GM06990 (cell line): ENCODE measurements at regions not wholly inside any gene's neighbourhood (a gene's known extent, or its start where the extent isn't known, plus 50 kb on each side); places are given as distances from the start of the nearest gene placed in this dataset.

Source experiments
- DNase-seq: peaks from one replicate; pipeline ENCODE4 v3.0.0-alpha.2; 2011; ENCODE audit not compliant: insufficient read length; ENCODE audit errors: extremely low read depth
- H3K27me3 ChIP-seq: replicated peaks from 2 replicates; pipeline ENCODE4 v1.6.0; 2011; ENCODE audit warnings: low read length; ENCODE audit not compliant: control insufficient read depth, insufficient read depth
- H3K36me3 ChIP-seq: 2 replicates; pipeline ENCODE4 v1.5.1; 2011; ENCODE audit warnings: low read length; ENCODE audit not compliant: control insufficient read depth, insufficient read depth
- H3K4me3 ChIP-seq: replicated peaks from 2 replicates; pipeline ENCODE4 v1.5.1; 2011; ENCODE audit warnings: low read depth, mild to moderate bottlenecking, control low read depth, low read length
- TF ChIP-seq, protein P1 (sequence below): IDR thresholded peaks from 2 replicates; pipeline ENCODE4 v1.5.1; 2011; ENCODE audit warnings: low read length, control low read depth, mild to moderate bottlenecking, inconsistent platforms; ENCODE audit not compliant: insufficient read depth, poor library complexity, severe bottlenecking

DNA sequence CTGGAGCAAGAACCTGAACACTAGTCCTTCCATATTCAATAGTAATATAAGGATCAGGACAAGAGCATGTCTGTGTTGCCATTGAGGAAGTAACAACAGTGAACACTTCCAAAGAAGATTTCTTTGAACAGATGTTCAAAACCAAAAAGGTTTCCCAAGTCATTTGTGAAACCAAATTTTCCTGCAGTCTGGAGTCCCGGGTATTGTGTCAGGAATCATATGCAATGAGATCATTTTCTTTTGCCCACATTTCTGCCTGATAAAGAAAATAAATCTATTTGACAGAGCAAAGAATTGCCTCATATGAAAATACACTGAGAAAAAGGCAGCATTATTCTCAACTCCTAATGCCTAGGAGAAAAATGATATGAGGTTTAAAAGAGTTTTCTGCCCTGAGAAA is 151.7 kb downstream of the SNX18 start:
- Histone ChIP-seq H3K4me3 (no peak overlapping the region), H3K27me3 (no peaks in the 10 kb centered on the region), H3K36me3 (no peaks in the 10 kb centered on the region)
- DNase-seq = no peak
- TF ChIP-seq, protein P1, sequence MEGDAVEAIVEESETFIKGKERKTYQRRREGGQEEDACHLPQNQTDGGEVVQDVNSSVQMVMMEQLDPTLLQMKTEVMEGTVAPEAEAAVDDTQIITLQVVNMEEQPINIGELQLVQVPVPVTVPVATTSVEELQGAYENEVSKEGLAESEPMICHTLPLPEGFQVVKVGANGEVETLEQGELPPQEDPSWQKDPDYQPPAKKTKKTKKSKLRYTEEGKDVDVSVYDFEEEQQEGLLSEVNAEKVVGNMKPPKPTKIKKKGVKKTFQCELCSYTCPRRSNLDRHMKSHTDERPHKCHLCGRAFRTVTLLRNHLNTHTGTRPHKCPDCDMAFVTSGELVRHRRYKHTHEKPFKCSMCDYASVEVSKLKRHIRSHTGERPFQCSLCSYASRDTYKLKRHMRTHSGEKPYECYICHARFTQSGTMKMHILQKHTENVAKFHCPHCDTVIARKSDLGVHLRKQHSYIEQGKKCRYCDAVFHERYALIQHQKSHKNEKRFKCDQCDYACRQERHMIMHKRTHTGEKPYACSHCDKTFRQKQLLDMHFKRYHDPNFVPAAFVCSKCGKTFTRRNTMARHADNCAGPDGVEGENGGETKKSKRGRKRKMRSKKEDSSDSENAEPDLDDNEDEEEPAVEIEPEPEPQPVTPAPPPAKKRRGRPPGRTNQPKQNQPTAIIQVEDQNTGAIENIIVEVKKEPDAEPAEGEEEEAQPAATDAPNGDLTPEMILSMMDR = no peak

DNA sequence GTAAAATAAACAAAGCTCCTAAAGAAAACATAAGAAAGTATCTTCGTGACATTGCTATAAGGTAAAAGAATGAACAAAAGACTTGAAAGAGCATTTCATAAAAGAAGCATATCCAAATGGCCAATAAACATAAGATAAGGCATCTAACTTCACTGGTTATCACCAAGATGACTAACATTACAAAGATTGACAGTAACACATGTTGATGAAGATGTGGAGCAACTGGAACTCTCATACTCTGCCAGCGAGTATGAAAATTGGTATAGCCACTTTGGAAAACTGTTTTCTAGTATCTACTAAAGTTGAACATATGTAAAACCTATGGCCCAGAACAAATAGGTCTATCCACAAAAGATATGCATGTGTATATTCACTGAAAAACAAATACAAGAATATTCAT is 150.5 kb downstream of the SNX18 start:
- H3K4me3 ChIP-seq = no peak overlapping the region
- DNase-seq = no peak
- H3K27me3 ChIP-seq = no peaks in the 10 kb centered on the region
- H3K36me3 ChIP-seq = no peaks in the 10 kb centered on the region
- TF ChIP-seq, protein P1 = no peak

DNA sequence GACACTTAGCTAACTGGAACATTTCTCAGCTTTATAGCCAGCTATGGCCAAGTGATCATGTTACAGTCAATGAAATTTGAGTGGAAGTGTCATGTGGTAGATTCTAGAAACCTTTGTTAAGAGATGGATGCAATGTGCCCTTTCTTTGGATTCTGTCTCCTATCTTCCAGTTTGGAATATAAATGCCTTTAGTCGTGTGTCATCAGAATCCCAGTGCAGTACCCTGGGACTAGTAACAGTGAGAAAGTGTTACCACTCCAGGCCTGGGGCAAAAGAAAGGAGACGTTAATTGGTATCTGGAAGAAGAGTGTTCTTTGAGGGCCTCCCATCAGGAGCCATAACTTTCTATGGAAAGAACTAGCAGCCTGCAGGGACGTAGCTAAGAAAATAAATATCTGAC is 149.6 kb downstream of the SNX18 start:
- Histone ChIP-seq H3K4me3 (no peak overlapping the region), H3K27me3 (no peaks in the 10 kb centered on the region), H3K36me3 (no peaks in the 10 kb centered on the region)
- TF ChIP-seq, protein P1 = no peak
- no peak for DNase-seq

DNA sequence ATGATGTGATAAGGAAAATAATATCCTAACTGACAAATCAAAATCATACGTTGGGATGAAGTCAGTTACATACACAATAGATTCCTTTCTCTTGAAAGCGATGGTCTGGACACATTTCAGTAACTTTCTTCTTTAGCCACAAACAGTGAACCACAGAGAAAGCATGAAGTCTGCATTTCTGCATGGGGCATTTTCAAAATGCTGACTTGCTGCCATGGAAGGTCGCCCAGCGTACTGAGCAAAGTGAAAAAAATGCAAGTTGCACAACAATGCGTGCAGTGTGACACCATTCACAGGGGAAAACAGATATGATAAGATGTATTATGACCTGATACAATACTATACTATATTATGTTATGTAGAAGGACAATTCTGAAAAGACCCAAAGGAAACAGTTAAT is 146.3 kb downstream of the SNX18 start:
- TF ChIP-seq, protein P1 = no peak
- H3K36me3 ChIP-seq = no peaks in the 10 kb centered on the region
- no peak for DNase-seq
- H3K4me3 ChIP-seq = no peak overlapping the region
- H3K27me3 ChIP-seq = no peaks in the 10 kb centered on the region

DNA sequence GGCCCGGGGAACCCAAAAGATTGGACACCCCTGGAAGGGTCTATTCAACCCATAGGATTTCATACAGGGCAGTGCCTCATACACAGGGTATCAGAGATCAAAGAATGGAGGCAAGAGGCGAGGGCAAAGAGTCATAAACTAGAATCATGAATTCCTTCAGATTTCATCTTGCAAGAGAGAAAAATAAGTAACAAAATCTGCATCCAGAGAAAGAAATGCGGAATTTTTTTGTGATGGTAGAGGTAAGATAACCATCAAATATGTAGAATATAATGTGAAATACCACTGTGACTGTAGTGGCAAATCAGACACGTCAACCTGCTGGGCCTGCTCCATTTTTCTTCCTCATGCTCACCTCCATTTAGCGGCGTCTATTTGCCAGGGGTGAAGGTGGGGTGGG is 143.6 kb downstream of the SNX18 start:
- no peak for DNase-seq
- TF ChIP-seq, protein P1 = no peak
- Histone ChIP-seq H3K36me3 (no peaks in the 10 kb centered on the region), H3K27me3 (no peaks in the 10 kb centered on the region; the same call in 1 of the 2 replicates), H3K4me3 (no peak overlapping the region)

DNA sequence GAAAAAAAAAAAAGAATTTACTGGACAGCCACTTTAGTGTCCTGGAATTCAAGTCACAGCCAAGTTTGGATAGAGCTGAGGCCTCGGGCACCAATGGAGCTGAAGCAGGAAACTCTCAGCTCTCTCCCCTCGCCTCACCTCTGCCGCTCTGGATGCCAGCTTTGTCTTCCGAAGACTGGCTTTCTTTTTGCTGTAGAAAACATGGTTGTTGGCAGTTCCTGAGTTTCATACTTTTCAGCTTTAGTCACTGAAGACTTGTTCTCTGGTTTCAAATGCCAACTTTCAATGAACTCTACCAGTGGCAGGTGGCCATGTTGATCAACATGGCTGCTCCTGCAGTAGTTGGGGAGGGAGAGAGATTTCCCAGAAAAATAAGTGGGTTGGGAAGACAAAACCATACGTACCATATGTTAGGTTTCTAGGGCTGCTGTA is 142.2 kb downstream of the SNX18 start:
- Histone ChIP-seq H3K27me3 (no peaks in the 10 kb centered on the region; the same call in 1 of the 2 replicates), H3K4me3 (no peak overlapping the region), H3K36me3 (no peaks in the 10 kb centered on the region)
- no peak for DNase-seq
- TF ChIP-seq, protein P1 = no peak
